HL-60 (cell line): ENCODE measurements at regions not wholly inside any gene's neighbourhood (a gene's known extent, or its start where the extent isn't known, plus 50 kb on each side); places are given as distances from the start of the nearest gene placed in this dataset.
"Not testable (repeated sequence)": the region's sequence is repeated elsewhere in the genome, so short reads cannot be mapped to it uniquely, and the experiment has no call there.

Source experiments
- DNase-seq, 2 experiments: peaks; one replicate each; pipeline ENCODE4 v3.0.0-alpha.2; 2010 to 2020; ENCODE audit warnings: low read depth in 1 of 2, low spot score in 1 of 2
- H3K27ac ChIP-seq: fragments of 250-450 bp; sonication (Bioruptor Pico); replicated peaks from 2 replicates; pipeline ENCODE4 v1.5.1; 2020; ENCODE audit warnings: mild to moderate bottlenecking, moderate library complexity
- H3K27me3 ChIP-seq: fragments of 250-450 bp; sonication (Bioruptor Pico); 2 replicates; pipeline ENCODE4 v1.5.1; 2021; ENCODE audit warnings: mild to moderate bottlenecking, moderate library complexity; ENCODE audit not compliant: insufficient read depth, poor library complexity, severe bottlenecking
- H3K4me3 ChIP-seq: replicated peaks from 2 replicates; pipeline ENCODE4 v1.5.1; 2011; ENCODE audit warnings: mild to moderate bottlenecking, control low read depth, low read length; ENCODE audit not compliant: insufficient read depth
- CTCF ChIP-seq: IDR thresholded peaks from one replicate; pipeline ENCODE4 v1.5.1; 2011; ENCODE audit warnings: low read length, control low read depth, inconsistent platforms; ENCODE audit not compliant: insufficient read depth
- GABPA ChIP-seq: IDR thresholded peaks from 2 replicates; pipeline ENCODE4 v1.6.1; 2012; ENCODE audit warnings: low read depth
- POLR2AphosphoS5 ChIP-seq: IDR thresholded peaks from 2 replicates; pipeline ENCODE4 v1.6.1; 2012; ENCODE audit warnings: low read depth
- REST ChIP-seq: IDR thresholded peaks from 2 replicates; pipeline ENCODE4 v1.6.1; 2012; ENCODE audit warnings: low read depth; ENCODE audit not compliant: insufficient replicate concordance
- SPI1 ChIP-seq: IDR thresholded peaks from 2 replicates; pipeline ENCODE4 v1.6.1; 2012; ENCODE audit warnings: low read depth, mild to moderate bottlenecking, borderline replicate concordance

GRCh38 chr3:177652556-177653291 is 455.4 kb upstream of the TBL1XR1 start:
- Histone ChIP-seq H3K27ac (no peak overlapping the region), H3K27me3 (no peaks in the 10 kb centered on the region), H3K4me3 (no peak overlapping the region)
- DNase-seq, result no peak
- TF ChIP-seq SPI1 (no peak), POLR2AphosphoS5 (no peak), REST (no peak), CTCF (no peak), GABPA (no peak)

DNA sequence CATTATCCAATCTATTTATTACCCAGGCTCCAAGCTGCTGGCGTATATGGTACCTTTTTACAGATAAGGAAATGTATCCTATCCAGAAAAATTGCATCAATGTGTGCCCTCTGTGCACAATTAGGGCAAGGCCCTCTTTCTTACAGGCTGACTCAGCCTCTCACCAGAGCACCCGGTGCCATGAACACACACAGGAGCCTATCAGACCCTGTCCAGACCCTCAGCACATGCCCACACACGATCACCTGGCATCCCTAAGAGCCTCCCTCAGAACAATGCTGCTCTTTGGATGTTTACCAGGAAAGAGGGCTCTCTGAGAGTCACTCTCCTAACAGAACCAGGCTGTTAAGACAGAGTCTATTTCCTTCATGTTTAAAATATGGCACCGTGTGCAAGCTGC is 460.0 kb upstream of the TBL1XR1 start:
- DNase-seq, result no peak
- Histone ChIP-seq H3K4me3 (no peak overlapping the region), H3K27ac (no peak overlapping the region), H3K27me3 (no peaks in the 10 kb centered on the region)
- TF ChIP-seq GABPA, result no peak
- no peak for TF ChIP-seq SPI1

GRCh38 chr3:177658354-177658753 is 461.1 kb upstream of the TBL1XR1 start:
- TF ChIP-seq POLR2AphosphoS5 (no peak), REST (no peak), SPI1 (no peak), CTCF (no peak), GABPA (no peak)
- Histone ChIP-seq H3K27ac (no peak overlapping the region), H3K27me3 (no peaks in the 10 kb centered on the region), H3K4me3 (no peak overlapping the region)
- DNase-seq, result no peak

- not testable (repeated sequence) for DNase-seq, H3K27me3 ChIP-seq, H3K4me3 ChIP-seq, H3K27ac ChIP-seq
Observed at GRCh38 chr3:177664380-177665103, 467.3 kb upstream of the TBL1XR1 start.
